MM.1S (cell line): ENCODE measurements at regions not wholly inside any gene's neighbourhood (a gene's known extent, or its start where the extent isn't known, plus 50 kb on each side); places are given as distances from the start of the nearest gene placed in this dataset.

Experiments used
- DNase-seq: peaks from one replicate; pipeline ENCODE4 v3.0.0-alpha.2; 2015
- H2AFZ ChIP-seq: fragments of 300-600 bp; sonication (generic); 2 replicates; pipeline ENCODE4 v1.6.0; 2016; ENCODE audit warnings: antibody characterized with exemption, low read length
- H3F3A ChIP-seq: fragments of 300-600 bp; sonication (generic); 2 replicates; pipeline ENCODE4 v1.6.1; 2016; ENCODE audit warnings: mild to moderate bottlenecking, antibody characterized with exemption, low read length, moderate library complexity, mixed read lengths; ENCODE audit not compliant: insufficient read depth
- H3K27ac ChIP-seq: fragments of 300-600 bp; sonication (generic); 2 replicates; pipeline ENCODE4 v1.5.1; 2016; ENCODE audit warnings: mild to moderate bottlenecking, low read length
- H3K27me3 ChIP-seq: fragments of 300-600 bp; sonication (generic); replicated peaks from 2 replicates; pipeline ENCODE4 v1.6.0; 2016; ENCODE audit warnings: low read length; ENCODE audit not compliant: insufficient read depth
- H3K36me3 ChIP-seq: fragments of 300-600 bp; sonication (generic); replicated peaks from 2 replicates; pipeline ENCODE4 v1.6.1; 2016; ENCODE audit warnings: mild to moderate bottlenecking, low read length, mixed read lengths; ENCODE audit not compliant: insufficient read depth
- H3K4me1 ChIP-seq: fragments of 300-600 bp; sonication (generic); 2 replicates; pipeline ENCODE4 v1.6.1; 2016; ENCODE audit warnings: low read length, mixed read lengths
- H3K4me2 ChIP-seq: fragments of 300-600 bp; sonication (generic); 2 replicates; pipeline ENCODE4 v1.6.0; 2016; ENCODE audit warnings: low read depth, low read length
- H3K4me3 ChIP-seq: fragments of 300-600 bp; sonication (generic); 2 replicates; pipeline ENCODE4 v1.5.1; 2016; ENCODE audit warnings: low read length, mixed read lengths
- H3K79me2 ChIP-seq: fragments of 300-600 bp; sonication (generic); 2 replicates; pipeline ENCODE4 v1.6.1; 2016; ENCODE audit warnings: mixed run types, low read length, mixed read lengths
- H3K9ac ChIP-seq: fragments of 300-600 bp; sonication (generic); 2 replicates; pipeline ENCODE4 v1.6.1; 2016; ENCODE audit warnings: low read length, mixed read lengths
- H3K9me2 ChIP-seq: fragments of 300-600 bp; sonication (generic); replicated peaks from 2 replicates; pipeline ENCODE4 v1.6.1; 2016; ENCODE audit warnings: mild to moderate bottlenecking, low read length, mixed read lengths; ENCODE audit not compliant: insufficient read depth
- H3K9me3 ChIP-seq: fragments of 300-600 bp; sonication (generic); replicated peaks from 2 replicates; pipeline ENCODE4 v1.6.1; 2016; ENCODE audit warnings: mild to moderate bottlenecking, low read length, mixed read lengths; ENCODE audit not compliant: insufficient read depth
- H4K20me1 ChIP-seq: fragments of 300-600 bp; sonication (generic); 2 replicates; pipeline ENCODE4 v1.6.1; 2016; ENCODE audit warnings: mild to moderate bottlenecking, low read length, moderate library complexity, mixed read lengths; ENCODE audit not compliant: insufficient read depth
- CTCF ChIP-seq: fragments of 300-600 bp; sonication (generic); IDR thresholded peaks from 2 replicates; pipeline ENCODE4 v1.5.1; 2016; ENCODE audit warnings: antibody characterized with exemption, low read length, mixed read lengths
- EZH2 ChIP-seq: fragments of 300-600 bp; sonication (generic); optimal IDR thresholded peaks from 2 replicates; pipeline ENCODE3; 2017; ENCODE audit warnings: low read depth, mild to moderate bottlenecking, antibody characterized with exemption, low read length, mixed read lengths
- EZH2phosphoT487 ChIP-seq: fragments of 300-600 bp; sonication (generic); IDR thresholded peaks from 2 replicates; pipeline ENCODE4 v1.6.1; 2018; ENCODE audit warnings: antibody characterized with exemption, low read length

GRCh38 chr9:93809204-93809940 lies 145.8 kb downstream of the BARX1 start:
- Histone ChIP-seq H3K4me3 (no peak overlapping the region), H3K4me1 (no peaks in the 10 kb centered on the region), H3K79me2 (no peaks in the 10 kb centered on the region), H3K9me2 (no peaks in the 10 kb centered on the region), H4K20me1 (no peaks in the 10 kb centered on the region), H3K9me3 (no peaks in the 10 kb centered on the region), H3F3A (no peaks in the 10 kb centered on the region), H3K36me3 (no peaks in the 10 kb centered on the region), H3K27me3 (no peaks in the 10 kb centered on the region), H3K27ac (no peak overlapping the region), H2AFZ (no peak overlapping the region), H3K9ac (no peak overlapping the region), H3K4me2 (no peak overlapping the region)
- no peak for TF ChIP-seq CTCF
- TF ChIP-seq EZH2, result no peak
- no peak for TF ChIP-seq EZH2phosphoT487
- no peak for DNase-seq

GRCh38 chr9:93808115-93809029 lies 146.8 kb downstream of the BARX1 start:
- H3K27me3 ChIP-seq, result no peaks in the 10 kb centered on the region
- H3K36me3 ChIP-seq, result no peaks in the 10 kb centered on the region
- H3K9me2 ChIP-seq, result no peaks in the 10 kb centered on the region
- no peaks in the 10 kb centered on the region for H3K4me1 ChIP-seq
- H2AFZ ChIP-seq, result no peak overlapping the region
- no peak overlapping the region for H3K4me2 ChIP-seq
- no peak overlapping the region for H3K9ac ChIP-seq
- no peak for DNase-seq
- no peaks in the 10 kb centered on the region for H3K9me3 ChIP-seq
- H4K20me1 ChIP-seq, result no peaks in the 10 kb centered on the region
- H3K4me3 ChIP-seq, result no peak overlapping the region
- no peaks in the 10 kb centered on the region for H3F3A ChIP-seq
- H3K27ac ChIP-seq, result no peak overlapping the region
- no peaks in the 10 kb centered on the region for H3K79me2 ChIP-seq
- TF ChIP-seq CTCF, result no peak
- TF ChIP-seq EZH2phosphoT487, result no peak
- no peak for TF ChIP-seq EZH2

GRCh38 chr9:93807166-93808074 lies 147.7 kb downstream of the BARX1 start:
- H3K4me1 ChIP-seq, result no peaks in the 10 kb centered on the region
- H3K27ac ChIP-seq, result no peak overlapping the region
- no peaks in the 10 kb centered on the region for H3K36me3 ChIP-seq
- H3K9me3 ChIP-seq, result no peaks in the 10 kb centered on the region
- no peak for DNase-seq
- H3K4me2 ChIP-seq, result no peak overlapping the region
- no peaks in the 10 kb centered on the region for H3K9me2 ChIP-seq
- H3K79me2 ChIP-seq, result no peaks in the 10 kb centered on the region
- H3F3A ChIP-seq, result no peaks in the 10 kb centered on the region
- no peaks in the 10 kb centered on the region for H4K20me1 ChIP-seq
- H3K9ac ChIP-seq, result no peak overlapping the region
- H3K4me3 ChIP-seq, result no peak overlapping the region
- no peaks in the 10 kb centered on the region for H3K27me3 ChIP-seq
- H2AFZ ChIP-seq, result no peak overlapping the region
- TF ChIP-seq EZH2 (no peak), CTCF (no peak), EZH2phosphoT487 (no peak)
